ENCODE measurements at regions not wholly inside any gene's neighbourhood (a gene's known extent, or its start where the extent isn't known, plus 50 kb on each side); places are given as distances from the start of the nearest gene placed in this dataset.

DNA sequence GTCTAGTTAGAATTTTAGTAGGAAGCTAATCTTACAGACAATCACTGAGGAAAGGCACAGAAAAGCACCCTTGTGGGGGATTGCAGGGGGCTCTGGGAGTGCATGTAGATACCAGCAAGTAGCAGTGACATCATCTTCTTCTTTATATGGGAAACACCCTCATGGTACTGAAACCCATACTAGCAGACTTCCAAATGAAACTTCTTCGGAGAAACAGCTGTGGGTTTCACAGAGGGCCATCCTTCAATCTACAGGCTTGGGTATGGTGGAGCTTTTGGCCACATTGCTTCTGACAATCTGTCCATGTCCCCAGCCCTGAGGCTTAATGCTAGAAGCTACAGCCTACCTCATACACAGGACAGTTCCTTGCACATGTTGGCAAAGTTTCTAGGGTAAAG, 165.2 kb upstream of the NFIB start:
- no peaks in the 10 kb centered on the region; a peak in 1 of 4 replicates for H3K4me1 ChIP-seq (ENCODE audit: control insufficient read depth in 1 of 2, insufficient read depth in 2 of 2, low read depth in 1 of 2, low read length in 1 of 2)
- H3K27me3 ChIP-seq (ENCODE audit: insufficient read depth) = no peaks in the 10 kb centered on the region
- CTCF ChIA-PET = interaction anchor here (1.2 to 3.0 kb wide), 3 partner anchors 13 to 182 kb away, joined by 3 to 8 read pairs (median 5); no protein-coding TSS in a partner anchor
- POLR2A ChIA-PET = no interaction called here
- H3K9ac ChIP-seq = no peak overlapping the region
- H3K9me2 ChIP-seq = no peaks in the 10 kb centered on the region
- H2AFZ ChIP-seq (ENCODE audit: low read depth) = no peak overlapping the region
- H3K27ac ChIP-seq (ENCODE audit: low read depth in 2 of 2, low read length in 1 of 2) = no peak overlapping the region
- H3K4me2 ChIP-seq = no peak overlapping the region
- no peak for DNase-seq
- no peaks in the 10 kb centered on the region for H3F3A ChIP-seq (replicated peaks; ENCODE audit: insufficient read depth)
- no peak overlapping the region for H3K4me3 ChIP-seq (ENCODE audit: low read depth in 2 of 2, low read length in 1 of 2)
- no peaks in the 10 kb centered on the region for H3K36me3 ChIP-seq (replicated peaks in 1 of 2; ENCODE audit: control insufficient read depth in 1 of 2, insufficient read depth in 2 of 2, low read length in 1 of 2)
- no peaks in the 10 kb centered on the region for H3K79me2 ChIP-seq (ENCODE audit: insufficient read depth)
- TF ChIP-seq CHD2 (IDR thresholded peaks at IDR 0.05; ENCODE audit: low read length, partially characterized antibody) = no peak
- TF ChIP-seq GABPA (IDR thresholded peaks at IDR 0.05; ENCODE audit: low read depth) = no peak
- no peak for TF ChIP-seq SMC3 (IDR thresholded peaks at IDR 0.05; ENCODE audit: low read depth, low read length)
- TF ChIP-seq MEF2A (IDR thresholded peaks at IDR 0.05; ENCODE audit: borderline replicate concordance, low read depth) = no peak
- TF ChIP-seq, protein P1, sequence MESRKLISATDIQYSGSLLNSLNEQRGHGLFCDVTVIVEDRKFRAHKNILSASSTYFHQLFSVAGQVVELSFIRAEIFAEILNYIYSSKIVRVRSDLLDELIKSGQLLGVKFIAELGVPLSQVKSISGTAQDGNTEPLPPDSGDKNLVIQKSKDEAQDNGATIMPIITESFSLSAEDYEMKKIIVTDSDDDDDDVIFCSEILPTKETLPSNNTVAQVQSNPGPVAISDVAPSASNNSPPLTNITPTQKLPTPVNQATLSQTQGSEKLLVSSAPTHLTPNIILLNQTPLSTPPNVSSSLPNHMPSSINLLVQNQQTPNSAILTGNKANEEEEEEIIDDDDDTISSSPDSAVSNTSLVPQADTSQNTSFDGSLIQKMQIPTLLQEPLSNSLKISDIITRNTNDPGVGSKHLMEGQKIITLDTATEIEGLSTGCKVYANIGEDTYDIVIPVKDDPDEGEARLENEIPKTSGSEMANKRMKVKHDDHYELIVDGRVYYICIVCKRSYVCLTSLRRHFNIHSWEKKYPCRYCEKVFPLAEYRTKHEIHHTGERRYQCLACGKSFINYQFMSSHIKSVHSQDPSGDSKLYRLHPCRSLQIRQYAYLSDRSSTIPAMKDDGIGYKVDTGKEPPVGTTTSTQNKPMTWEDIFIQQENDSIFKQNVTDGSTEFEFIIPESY (IDR thresholded peaks at IDR 0.05; ENCODE audit: borderline replicate concordance, low read depth) = no peak
- TF ChIP-seq, protein P2, sequence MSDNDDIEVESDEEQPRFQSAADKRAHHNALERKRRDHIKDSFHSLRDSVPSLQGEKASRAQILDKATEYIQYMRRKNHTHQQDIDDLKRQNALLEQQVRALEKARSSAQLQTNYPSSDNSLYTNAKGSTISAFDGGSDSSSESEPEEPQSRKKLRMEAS (IDR thresholded peaks at IDR 0.05; ENCODE audit: low read depth) = no peak
- no peak for TF ChIP-seq NFIC (IDR thresholded peaks at IDR 0.05; ENCODE audit: borderline replicate concordance)
- no peak for TF ChIP-seq MXI1 (IDR thresholded peaks at IDR 0.05; ENCODE audit: low read depth, low read length)
- TF ChIP-seq, protein P3, sequence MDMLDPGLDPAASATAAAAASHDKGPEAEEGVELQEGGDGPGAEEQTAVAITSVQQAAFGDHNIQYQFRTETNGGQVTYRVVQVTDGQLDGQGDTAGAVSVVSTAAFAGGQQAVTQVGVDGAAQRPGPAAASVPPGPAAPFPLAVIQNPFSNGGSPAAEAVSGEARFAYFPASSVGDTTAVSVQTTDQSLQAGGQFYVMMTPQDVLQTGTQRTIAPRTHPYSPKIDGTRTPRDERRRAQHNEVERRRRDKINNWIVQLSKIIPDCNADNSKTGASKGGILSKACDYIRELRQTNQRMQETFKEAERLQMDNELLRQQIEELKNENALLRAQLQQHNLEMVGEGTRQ (IDR thresholded peaks at IDR 0.05; ENCODE audit: borderline replicate concordance, low read depth, low read length) = no peak
- TF ChIP-seq SIN3A (IDR thresholded peaks at IDR 0.05; ENCODE audit: borderline replicate concordance, low read depth, low read length) = no peak
- no peak for TF ChIP-seq RCOR1 (IDR thresholded peaks at IDR 0.05; ENCODE audit: low read length)
- TF ChIP-seq, protein P4, sequence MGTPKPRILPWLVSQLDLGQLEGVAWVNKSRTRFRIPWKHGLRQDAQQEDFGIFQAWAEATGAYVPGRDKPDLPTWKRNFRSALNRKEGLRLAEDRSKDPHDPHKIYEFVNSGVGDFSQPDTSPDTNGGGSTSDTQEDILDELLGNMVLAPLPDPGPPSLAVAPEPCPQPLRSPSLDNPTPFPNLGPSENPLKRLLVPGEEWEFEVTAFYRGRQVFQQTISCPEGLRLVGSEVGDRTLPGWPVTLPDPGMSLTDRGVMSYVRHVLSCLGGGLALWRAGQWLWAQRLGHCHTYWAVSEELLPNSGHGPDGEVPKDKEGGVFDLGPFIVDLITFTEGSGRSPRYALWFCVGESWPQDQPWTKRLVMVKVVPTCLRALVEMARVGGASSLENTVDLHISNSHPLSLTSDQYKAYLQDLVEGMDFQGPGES (IDR thresholded peaks at IDR 0.05; ENCODE audit: low read depth, low read length) = no peak
- TF ChIP-seq FOSL2 (IDR thresholded peaks at IDR 0.05; ENCODE audit: borderline replicate concordance, low read depth) = no peak
- no peak for TF ChIP-seq EP300 (IDR thresholded peaks at IDR 0.05; ENCODE audit: borderline replicate concordance in 1 of 2, low read depth in 1 of 2, low read length in 1 of 2)
- no peak for TF ChIP-seq POLR2AphosphoS5 (IDR thresholded peaks at IDR 0.05; ENCODE audit: low read depth, low read length)
- no peak for TF ChIP-seq TEAD4 (IDR thresholded peaks at IDR 0.05; ENCODE audit: borderline replicate concordance, insufficient read depth)
- no peak for TF ChIP-seq TAF1 (IDR thresholded peaks at IDR 0.05; ENCODE audit: borderline replicate concordance, low read depth, low read length)
- TF ChIP-seq RAD21 (IDR thresholded peaks at IDR 0.05; ENCODE audit: low read length) = no peak
- TF ChIP-seq JUND (IDR thresholded peaks at IDR 0.05) = no peak
- no peak for TF ChIP-seq TCF12 (IDR thresholded peaks at IDR 0.05)
- 43% methylated on average over 1 of the region's 1 CpG for WGBS (ENCODE audit: low lambda C conversion rate)
- H3K9me3 ChIP-seq = no peaks in the 10 kb centered on the region
- H4K20me1 ChIP-seq (ENCODE audit: insufficient read depth) = no peaks in the 10 kb centered on the region
